ENCODE measurements at regions not wholly inside any gene's neighbourhood (a gene's known extent, or its start where the extent isn't known, plus 50 kb on each side); places are given as distances from the start of the nearest gene placed in this dataset.

GRCh38 chr18:55753643-55754263 lies 165.8 kb upstream of the TCF4 start:
- TF ChIP-seq POLR2A (IDR thresholded peaks at IDR 0.05): no peak
- TF ChIP-seq CTCF (IDR thresholded peaks at IDR 0.05): no peak
